H1 (cell line): ENCODE measurements at regions not wholly inside any gene's neighbourhood (a gene's known extent, or its start where the extent isn't known, plus 50 kb on each side); places are given as distances from the start of the nearest gene placed in this dataset.

Source experiments
- CTCF ChIA-PET: fragments of 300-600 bp; sonication (Branson Sonifier 250); formaldehyde crosslinking; loops from one replicate; lab custom pipeline; 2021; ENCODE audit not compliant: partially characterized antibody; lab: Charles Lee
- POLR2A ChIA-PET: fragments of 300-600 bp; sonication (Branson Sonifier 250); formaldehyde crosslinking; loops from one replicate; lab custom pipeline; 2021; ENCODE audit warnings: inconsistent platforms; ENCODE audit not compliant: partially characterized antibody; lab: Charles Lee
- DNase-seq, 2 experiments: peaks; one replicate each; pipeline versions ENCODE4 v3.0.0 to v3.0.0-alpha.2; 2010 to 2022; ENCODE audit warnings: low spot score in 2 of 2, low read depth in 1 of 2, mixed read lengths in 1 of 2
- FAIRE-seq: peaks from 2 replicates; lab custom pipeline; 2011; peaks lifted over from hg19 to GRCh38; lab: Jason Lieb, UNC
- H2AFZ ChIP-seq: 2 replicates; pipeline ENCODE4 v1.8.1; 2012; ENCODE audit warnings: low read length, inconsistent platforms
- H2AK5ac ChIP-seq: 2 replicates; pipeline ENCODE4 v1.6.1; 2013; ENCODE audit warnings: low read depth, low read length
- H2BK120ac ChIP-seq: replicated peaks from 2 replicates; pipeline ENCODE3; 2013; ENCODE audit warnings: low read depth, low read length, inconsistent platforms
- H2BK12ac ChIP-seq: 2 replicates; pipeline ENCODE4 v1.6.1; 2013; ENCODE audit warnings: low read depth, low read length
- H2BK15ac ChIP-seq: 2 replicates; pipeline ENCODE4 v1.6.1; 2013; ENCODE audit warnings: low read length
- H2BK20ac ChIP-seq: 2 replicates; pipeline ENCODE4 v1.6.1; 2013; ENCODE audit warnings: low read length
- H2BK5ac ChIP-seq: 2 replicates; pipeline ENCODE4 v1.6.1; 2013; ENCODE audit warnings: low read depth, low read length
- H3K14ac ChIP-seq: 2 replicates; pipeline ENCODE4 v1.6.1; 2013; ENCODE audit warnings: inconsistent platforms; ENCODE audit not compliant: insufficient read length
- H3K18ac ChIP-seq: 2 replicates; pipeline ENCODE4 v1.6.1; 2013; ENCODE audit warnings: low read length; ENCODE audit errors: extremely low read depth
- H3K23ac ChIP-seq: 2 replicates; pipeline ENCODE4 v1.6.1; 2013; ENCODE audit warnings: inconsistent platforms; ENCODE audit not compliant: insufficient read length
- H3K23me2 ChIP-seq: 2 replicates; pipeline ENCODE4 v1.6.1; 2013; ENCODE audit warnings: low read depth, low read length
- H3K27ac ChIP-seq: 2 replicates; pipeline ENCODE4 v1.6.1; 2011; ENCODE audit warnings: low read depth, low read length, inconsistent platforms
- H3K27me3 ChIP-seq, 4 experiments: replicated peaks in 1 of 4; 1 replicate in 1 of 4; 2 replicates in 3 of 4; pipeline versions ENCODE4 v1.6.1 to v1.8.1; 2011 to 2013; ENCODE audit warnings: low read length in 3 of 4, mild to moderate bottlenecking in 3 of 4, inconsistent platforms in 2 of 4, mixed read lengths in 2 of 4, moderate library complexity in 1 of 4; ENCODE audit not compliant: control insufficient read depth in 3 of 4, insufficient read depth in 3 of 4; ENCODE audit errors: extremely low read depth in 1 of 4
- H3K36me3 ChIP-seq, 4 experiments: 2 replicates each; pipeline versions ENCODE4 v1.6.1 to v1.8.1; 2011 to 2013; ENCODE audit warnings: mild to moderate bottlenecking in 4 of 4, low read length in 3 of 4, moderate library complexity in 2 of 4, control low read depth in 1 of 4, inconsistent platforms in 1 of 4; ENCODE audit not compliant: insufficient read depth in 4 of 4, control insufficient read depth in 2 of 4
- H3K4ac ChIP-seq: replicated peaks from 2 replicates; pipeline ENCODE3; 2013; ENCODE audit warnings: low read length, low read depth, mixed read lengths, inconsistent platforms; ENCODE audit not compliant: insufficient read length
- H3K4me1 ChIP-seq, 4 experiments: replicated peaks in 1 of 4; 1 replicate in 1 of 4; 2 replicates in 3 of 4; pipeline versions ENCODE4 v1.6.1 to v1.8.1; 2011 to 2013; ENCODE audit warnings: low read length in 3 of 4, inconsistent platforms in 2 of 4, mixed read lengths in 1 of 4; ENCODE audit not compliant: insufficient read depth in 4 of 4, control insufficient read depth in 3 of 4
- H3K4me2 ChIP-seq, 2 experiments: 2 replicates each; pipeline versions ENCODE4 v1.6.1 to v1.8.1; 2011 to 2013; ENCODE audit warnings: low read depth in 2 of 2, low read length in 2 of 2, control low read depth in 1 of 2, inconsistent platforms in 1 of 2, mild to moderate bottlenecking in 1 of 2; ENCODE audit not compliant: insufficient read depth in 1 of 2
- H3K4me3 ChIP-seq, 4 experiments: fragments of 200-600, 300-600 bp in 1 of 4; sonication (generic), shearing (Covaris generic), sonication (Bioruptor Twin) in 1 of 4; 2 replicates each; pipeline versions ENCODE4 v1.5.1 to v1.8.1; 2011 to 2016; ENCODE audit warnings: low read length in 4 of 4, low read depth in 3 of 4, control low read depth in 2 of 4, inconsistent platforms in 2 of 4, mild to moderate bottlenecking in 2 of 4, mixed read lengths in 1 of 4, moderate library complexity in 1 of 4; ENCODE audit not compliant: insufficient read depth in 2 of 4; ENCODE audit errors: extremely low read depth in 1 of 4
- H3K56ac ChIP-seq: replicated peaks from 2 replicates; pipeline ENCODE3; 2013; ENCODE audit warnings: low read depth, mild to moderate bottlenecking, mixed read lengths, low read length, inconsistent platforms; ENCODE audit not compliant: insufficient read length
- H3K79me1 ChIP-seq: 2 replicates; pipeline ENCODE4 v1.6.1; 2013; ENCODE audit warnings: low read depth, low read length, control low read depth
- H3K79me2 ChIP-seq, 2 experiments: 2 replicates each; pipeline versions ENCODE4 v1.6.1 to v1.8.1; 2012 to 2013; ENCODE audit warnings: low read length in 2 of 2, mild to moderate bottlenecking in 2 of 2, inconsistent platforms in 1 of 2; ENCODE audit not compliant: insufficient read depth in 2 of 2, control insufficient read depth in 1 of 2
- H3K9ac ChIP-seq, 4 experiments: replicated peaks in 1 of 4; 1 replicate in 1 of 4; 2 replicates in 3 of 4; pipeline versions ENCODE4 v1.6.1 to v1.8.1; 2011 to 2013; ENCODE audit warnings: low read depth in 3 of 4, low read length in 3 of 4, control low read depth in 2 of 4, mild to moderate bottlenecking in 2 of 4, moderate library complexity in 2 of 4, inconsistent platforms in 1 of 4; ENCODE audit errors: extremely low read depth in 1 of 4
- H3K9me3 ChIP-seq, 2 experiments: 2 replicates each; pipeline versions ENCODE4 v1.6.1 to v1.8.1; 2012 to 2013; ENCODE audit warnings: mild to moderate bottlenecking in 2 of 2, moderate library complexity in 2 of 2, control low read depth in 1 of 2, inconsistent platforms in 1 of 2, low read depth in 1 of 2, low read length in 1 of 2, mixed read lengths in 1 of 2; ENCODE audit not compliant: insufficient read depth in 2 of 2
- H4K20me1 ChIP-seq, 2 experiments: replicated peaks in 1 of 2; 2 replicates each; pipeline versions ENCODE3 to v1.8.1; 2011 to 2013; ENCODE audit warnings: inconsistent platforms in 2 of 2, low read length in 2 of 2, mild to moderate bottlenecking in 1 of 2; ENCODE audit not compliant: insufficient read depth in 2 of 2, control insufficient read depth in 1 of 2
- H4K5ac ChIP-seq: 2 replicates; pipeline ENCODE4 v1.6.1; 2013; ENCODE audit warnings: low read length, low read depth, mixed read lengths, inconsistent platforms; ENCODE audit not compliant: insufficient read length
- H4K8ac ChIP-seq: 2 replicates; pipeline ENCODE4 v1.8.0; 2013; ENCODE audit warnings: mild to moderate bottlenecking, moderate library complexity, low read length, inconsistent platforms; ENCODE audit not compliant: insufficient read depth; ENCODE audit errors: extremely low read depth
- H4K91ac ChIP-seq: replicated peaks from 2 replicates; pipeline ENCODE3; 2013; ENCODE audit warnings: low read length, mixed read lengths, inconsistent platforms; ENCODE audit not compliant: insufficient read length
- BCL11A ChIP-seq, 2 experiments: IDR thresholded peaks; one replicate each; pipeline ENCODE4 v1.6.1; 2011; ENCODE audit warnings: low read depth in 2 of 2, low read length in 2 of 2, mild to moderate bottlenecking in 2 of 2
- GABPA ChIP-seq: IDR thresholded peaks from 2 replicates; pipeline ENCODE4 v1.6.1; 2011; ENCODE audit warnings: mild to moderate bottlenecking, low read length, moderate library complexity, borderline replicate concordance; ENCODE audit not compliant: insufficient read depth
- KDM4A ChIP-seq: IDR thresholded peaks from one replicate; pipeline ENCODE4 v1.7.1; 2012; ENCODE audit warnings: low read depth, mild to moderate bottlenecking, moderate library complexity, low read length, inconsistent platforms; ENCODE audit not compliant: severe bottlenecking
- SRF ChIP-seq: IDR thresholded peaks from 2 replicates; pipeline ENCODE4 v1.6.1; 2011; ENCODE audit warnings: mild to moderate bottlenecking, low read depth, low read length, moderate library complexity
- TAF1 ChIP-seq: IDR thresholded peaks from 2 replicates; pipeline ENCODE4 v1.6.1; 2011; ENCODE audit warnings: mild to moderate bottlenecking, low read depth, low read length
- WGBS, 2 experiments: shearing (Covaris generic) in 1 of 2; methylation state at CpG; one replicate each; pipeline versions ENCODE4 v1.1.6 to v1.1.7; 2013 to 2015; ENCODE audit warnings: low lambda C conversion rate in 2 of 2, mixed read lengths in 2 of 2, inconsistent platforms in 1 of 2, low coverage in 1 of 2, missing lambda C conversion rate in 1 of 2; ENCODE audit not compliant: insufficient replicate concordance in 2 of 2, insufficient coverage in 1 of 2, insufficient read length in 1 of 2; ENCODE audit errors: extremely low coverage in 1 of 2, missing lambda C conversion rate in 1 of 2; 5-methylcytosine and 5-hydroxymethylcytosine counted together

- Histone ChIP-seq H3K23ac (no peak overlapping the region), H3K4me2 (no peak overlapping the region), H2BK120ac (no peak overlapping the region), H3K79me1 (no peaks in the 10 kb centered on the region), H3K14ac (no peak overlapping the region), H3K27me3 (no peaks in the 10 kb centered on the region), H2AK5ac (no peak overlapping the region), H3K4me1 (no peaks in the 10 kb centered on the region), H3K9ac (no peak overlapping the region), H3K4ac (no peak overlapping the region), H3K56ac (no peak overlapping the region), H3K79me2 (no peaks in the 10 kb centered on the region), H3K9me3 (no peaks in the 10 kb centered on the region), H3K36me3 (no peaks in the 10 kb centered on the region), H4K8ac (no peak overlapping the region), H4K91ac (no peak overlapping the region), H2BK15ac (no peak overlapping the region), H2AFZ (no peak overlapping the region), H4K5ac (no peak overlapping the region), H3K27ac (no peak overlapping the region), H2BK5ac (no peak overlapping the region), H3K18ac (no peak overlapping the region), H4K20me1 (no peaks in the 10 kb centered on the region), H2BK12ac (no peak overlapping the region), H2BK20ac (no peak overlapping the region), H3K23me2 (no peaks in the 10 kb centered on the region), H3K4me3 (no peak overlapping the region)
- ChIA-PET POLR2A (interaction anchor here (1.6 kb wide), 1 partner anchor 12 kb away, joined by 4 read pairs; no protein-coding TSS in a partner anchor), CTCF (no interaction called here)
- 88% methylated on average over 3 of the region's 3 CpGs; no CpG with 5 or more reads in 1 of the 2 experiments for WGBS, 2 experiments
- DNase-seq (no peak), FAIRE-seq (no peak)
- TF ChIP-seq BCL11A (IDR thresholded peaks at IDR 0.05; ENCODE audit: low read depth in 2 of 2, low read length in 2 of 2) (no peak), KDM4A (no peak), GABPA (no peak), TAF1 (no peak), SRF (no peak)
Measured at GRCh38 chr13:50404116-50404515, 388.9 kb downstream of the KCNRG start.
